NT2/D1 (cell line): ENCODE measurements at regions not wholly inside any gene's neighbourhood (a gene's known extent, or its start where the extent isn't known, plus 50 kb on each side); places are given as distances from the start of the nearest gene placed in this dataset.

Source experiments
- DNase-seq: peaks from one replicate; pipeline ENCODE4 v3.0.0-alpha.2; 2011; ENCODE audit warnings: low read depth, low spot score
- H3K27me3 ChIP-seq: 2 replicates; pipeline ENCODE4 v1.6.0; 2011; ENCODE audit warnings: mild to moderate bottlenecking; ENCODE audit not compliant: insufficient read length, insufficient read depth
- H3K36me3 ChIP-seq: 2 replicates; pipeline ENCODE4 v1.6.1; 2011; ENCODE audit warnings: mild to moderate bottlenecking, low read length, mixed read lengths; ENCODE audit not compliant: insufficient read depth, insufficient read length
- H3K4me1 ChIP-seq: 2 replicates; pipeline ENCODE4 v1.5.1; 2011; ENCODE audit not compliant: insufficient read depth, insufficient read length
- H3K4me3 ChIP-seq: 2 replicates; pipeline ENCODE4 v1.5.1; 2011; ENCODE audit warnings: low read depth; ENCODE audit not compliant: insufficient read length
- H3K9ac ChIP-seq: 2 replicates; pipeline ENCODE4 v1.6.0; 2011; ENCODE audit warnings: low read depth; ENCODE audit not compliant: insufficient read length
- H3K9me3 ChIP-seq: 2 replicates; pipeline ENCODE4 v1.5.1; 2011; ENCODE audit warnings: mild to moderate bottlenecking, low read length; ENCODE audit not compliant: insufficient read depth
- SUZ12 ChIP-seq: IDR thresholded peaks from 2 replicates; pipeline ENCODE4 v1.6.1; 2011; ENCODE audit not compliant: insufficient read length, insufficient read depth; ENCODE audit errors: extremely low read depth
- YY1 ChIP-seq: IDR thresholded peaks from 2 replicates; pipeline ENCODE4 v1.6.1; 2011; ENCODE audit not compliant: insufficient read length, insufficient read depth
- ZNF274 ChIP-seq: IDR thresholded peaks from 2 replicates; pipeline ENCODE4 v1.6.1; 2011; ENCODE audit warnings: mild to moderate bottlenecking, low read depth, low read length

DNA sequence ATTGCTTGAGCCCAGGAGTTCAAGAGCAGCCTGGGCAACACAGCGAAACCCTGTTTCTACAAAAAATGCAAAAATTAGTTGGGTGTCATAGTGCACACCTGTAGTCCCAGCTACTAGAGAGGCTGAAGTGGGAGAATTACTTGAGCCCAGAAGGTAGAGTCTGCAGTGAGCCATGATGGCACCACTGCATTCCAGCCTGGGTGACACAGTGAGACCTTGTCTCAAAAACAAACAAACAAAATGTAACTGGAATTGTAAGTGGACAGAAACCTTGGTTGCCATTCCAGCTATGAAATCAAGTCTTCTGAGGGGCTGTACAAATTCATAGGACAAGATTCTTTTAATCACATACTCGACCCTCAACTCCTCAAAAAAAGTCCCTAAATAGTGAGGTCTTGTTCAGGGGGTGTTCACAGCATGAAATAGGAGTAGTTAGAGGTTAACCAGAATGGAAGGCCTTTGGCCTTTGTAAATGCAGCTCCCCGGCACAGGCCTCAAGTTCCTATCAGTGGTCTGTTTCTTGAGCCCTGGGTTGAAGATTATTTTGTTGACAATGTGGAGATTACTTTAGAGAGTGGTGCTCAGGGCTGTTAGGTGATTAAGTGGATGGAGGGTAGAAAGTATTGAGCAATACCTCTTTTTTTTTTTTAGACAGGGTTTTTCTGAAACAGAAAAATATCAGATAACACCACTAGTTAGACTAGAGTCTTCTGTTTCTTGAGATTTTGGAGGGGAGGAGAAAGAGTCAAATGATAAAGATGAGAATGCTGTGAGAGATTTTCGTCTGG is 138.7 kb upstream of the ZNF648 start:
- peaks cover 8% of the 10 kb centered on the region; the same call in 1 of the 2 replicates for H3K9me3 ChIP-seq
- no peaks in the 10 kb centered on the region for H3K36me3 ChIP-seq
- H3K9ac ChIP-seq, result no peak overlapping the region
- no peak overlapping the region for H3K4me3 ChIP-seq
- H3K27me3 ChIP-seq, result no peaks in the 10 kb centered on the region
- DNase-seq, result no peak
- no peaks in the 10 kb centered on the region for H3K4me1 ChIP-seq
- no peak for TF ChIP-seq YY1
- no peak for TF ChIP-seq SUZ12
- TF ChIP-seq ZNF274, result no peak

- no peak for TF ChIP-seq YY1
- TF ChIP-seq SUZ12, result no peak
- TF ChIP-seq ZNF274, result no peak
- H3K9ac ChIP-seq, result no peak overlapping the region
- no peaks in the 10 kb centered on the region for H3K4me1 ChIP-seq
- H3K36me3 ChIP-seq, result no peaks in the 10 kb centered on the region
- DNase-seq, result no peak
- peaks cover 8% of the 10 kb centered on the region; the same call in 1 of the 2 replicates for H3K9me3 ChIP-seq
- no peak overlapping the region for H3K4me3 ChIP-seq
- H3K27me3 ChIP-seq, result no peaks in the 10 kb centered on the region
Measured at GRCh38 chr1:182198006-182198605, 136.6 kb upstream of the ZNF648 start.

GRCh38 chr1:182196897-182197870 is 135.7 kb upstream of the ZNF648 start:
- TF ChIP-seq ZNF274 (no peak), YY1 (no peak), SUZ12 (no peak)
- no peak for DNase-seq
- Histone ChIP-seq H3K36me3 (no peaks in the 10 kb centered on the region), H3K4me1 (no peaks in the 10 kb centered on the region), H3K9me3 (peaks cover 8% of the 10 kb centered on the region; the same call in 1 of the 2 replicates), H3K4me3 (no peak overlapping the region), H3K27me3 (no peaks in the 10 kb centered on the region), H3K9ac (no peak overlapping the region)

GRCh38 chr1:182195733-182196132 is 134.2 kb upstream of the ZNF648 start:
- peaks cover 8% of the 10 kb centered on the region; the same call in 1 of the 2 replicates for H3K9me3 ChIP-seq
- no peaks in the 10 kb centered on the region for H3K36me3 ChIP-seq
- no peaks in the 10 kb centered on the region for H3K27me3 ChIP-seq
- no peak overlapping the region for H3K9ac ChIP-seq
- TF ChIP-seq ZNF274 (no peak), YY1 (no peak), SUZ12 (no peak)
- no peak for DNase-seq
- no peak overlapping the region for H3K4me3 ChIP-seq
- no peaks in the 10 kb centered on the region for H3K4me1 ChIP-seq

DNA sequence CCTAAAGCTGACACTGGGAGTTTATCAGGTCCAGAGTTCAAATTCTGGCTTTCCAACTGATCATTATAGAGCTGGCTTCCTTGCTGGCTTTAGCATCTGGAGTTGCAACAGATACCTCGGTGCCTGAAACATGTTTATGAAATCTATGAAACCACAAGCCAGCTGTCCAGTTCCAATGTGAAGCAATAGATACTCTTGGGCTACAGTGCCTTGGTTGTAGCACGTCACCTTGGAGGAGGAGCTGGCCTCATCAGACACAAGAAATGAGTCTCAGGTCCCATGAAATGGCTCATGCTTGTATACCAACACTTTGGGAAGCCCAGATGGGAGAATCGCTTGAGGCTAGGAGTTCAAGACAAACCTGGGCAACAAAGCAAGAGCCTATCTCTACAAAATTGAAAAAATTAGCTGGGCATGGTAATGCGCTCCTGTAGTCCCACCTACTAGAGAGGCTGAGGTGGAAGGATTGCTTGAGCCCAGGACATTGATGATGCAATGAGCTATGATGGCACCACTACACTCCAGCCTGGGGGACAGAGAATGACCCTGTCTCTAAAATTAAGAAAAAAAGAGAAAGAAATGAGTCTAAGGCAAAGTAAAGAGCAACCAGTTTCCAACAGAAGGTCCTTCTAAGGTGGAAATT is 132.5 kb upstream of the ZNF648 start:
- Histone ChIP-seq H3K36me3 (no peaks in the 10 kb centered on the region), H3K9ac (no peak overlapping the region), H3K4me1 (no peaks in the 10 kb centered on the region), H3K4me3 (no peak overlapping the region), H3K9me3 (peaks cover 8% of the 10 kb centered on the region; the same call in 1 of the 2 replicates), H3K27me3 (no peaks in the 10 kb centered on the region)
- DNase-seq, result no peak
- TF ChIP-seq YY1 (no peak), SUZ12 (no peak), ZNF274 (no peak)

DNA sequence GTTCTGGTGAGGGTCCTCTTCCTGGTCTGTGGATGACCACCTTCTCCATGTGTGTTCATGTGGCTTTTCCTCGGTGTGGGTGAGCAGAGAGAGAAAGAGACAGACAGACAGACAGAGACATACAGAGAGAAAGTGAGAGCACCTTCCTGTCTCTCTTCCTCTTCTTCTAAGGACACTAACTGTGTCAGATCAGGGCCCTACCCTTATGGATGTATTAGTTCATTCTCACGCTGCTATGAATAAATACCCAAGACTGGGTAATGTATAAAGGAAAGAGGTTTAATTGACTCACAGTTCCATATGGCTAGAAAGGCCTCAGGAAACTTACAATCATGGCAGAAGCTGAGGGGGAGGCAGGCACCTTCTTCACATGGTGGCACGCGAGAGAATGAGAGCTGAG is 131.5 kb upstream of the ZNF648 start:
- Histone ChIP-seq H3K9me3 (peaks cover 8% of the 10 kb centered on the region; the same call in 1 of the 2 replicates), H3K9ac (no peak overlapping the region), H3K36me3 (no peaks in the 10 kb centered on the region), H3K4me1 (no peaks in the 10 kb centered on the region), H3K27me3 (no peaks in the 10 kb centered on the region), H3K4me3 (no peak overlapping the region)
- TF ChIP-seq SUZ12 (no peak), ZNF274 (no peak), YY1 (no peak)
- no peak for DNase-seq

DNA sequence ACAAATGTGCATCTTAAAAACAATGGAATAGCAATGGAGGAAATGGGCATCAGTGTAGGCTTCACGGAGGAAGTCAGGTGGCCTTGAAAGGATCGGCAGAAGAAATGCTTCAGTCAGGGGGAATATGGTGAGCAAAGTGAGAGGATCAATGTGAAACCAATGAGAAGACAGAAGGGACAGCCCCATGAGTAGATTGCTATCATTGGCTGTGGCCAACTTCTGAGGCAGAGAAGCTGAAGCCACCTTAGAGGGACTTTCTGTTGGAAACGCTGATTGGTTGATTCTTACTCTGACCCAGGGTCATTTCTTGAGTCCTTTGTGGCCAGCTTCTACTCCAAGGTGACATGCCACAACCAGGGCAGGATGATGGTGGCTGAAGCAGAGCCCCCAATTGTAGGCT is 130.7 kb upstream of the ZNF648 start:
- Histone ChIP-seq H3K9me3 (peaks cover 8% of the 10 kb centered on the region; the same call in 1 of the 2 replicates), H3K9ac (no peak overlapping the region), H3K27me3 (no peaks in the 10 kb centered on the region), H3K36me3 (no peaks in the 10 kb centered on the region), H3K4me3 (no peak overlapping the region), H3K4me1 (no peaks in the 10 kb centered on the region)
- TF ChIP-seq SUZ12 (no peak), ZNF274 (no peak), YY1 (no peak)
- no peak for DNase-seq
